GM12878 (cell line): ENCODE measurements at regions not wholly inside any gene's neighbourhood (a gene's known extent, or its start where the extent isn't known, plus 50 kb on each side); places are given as distances from the start of the nearest gene placed in this dataset.

Source experiments
- ATAC-seq: fragments of 200-7000 bp; cut with Tn5 transposase; 3 replicates; pipeline ENCODE4 v1.9.1; 2020; ENCODE audit warnings: mild to moderate bottlenecking, moderate library complexity
- BruUV-seq: library from RNA; stranded (reverse); fragments of 400-500 nt; replicated peaks from 2 replicates; lab custom pipeline; 2021; lab: Mats Ljungman, UMichigan
- CTCF ChIA-PET: fragments of 300-600 bp; sonication (Branson Sonifier 250); formaldehyde crosslinking; extraction: SDS; loops from one replicate; lab custom pipeline; 2021; ENCODE audit warnings: inconsistent platforms; lab: Yijun Ruan, JAX
- POLR2A ChIA-PET: fragments of 350-600 bp; formaldehyde crosslinking; extraction: SDS; loops from one replicate; lab custom pipeline; 2021; ENCODE audit warnings: inconsistent platforms; lab: Charles Lee
- RAD21 ChIA-PET: fragments of 300-600 bp; sonication (Branson Sonifier 250); formaldehyde crosslinking; loops from one replicate; lab custom pipeline; 2023; ENCODE audit warnings: antibody characterized with exemption; ENCODE audit not compliant: unreplicated experiment; lab: Charles Lee
- SMC1A ChIA-PET: fragments of 300-600 bp; sonication (Branson Sonifier 250); formaldehyde crosslinking; loops from one replicate; lab custom pipeline; 2023; ENCODE audit not compliant: unreplicated experiment, uncharacterized antibody; lab: Charles Lee
- DNase-seq: peaks from one replicate; pipeline ENCODE4 v3.0.0-alpha.2; 2011; ENCODE audit warnings: low read depth, low spot score
- FAIRE-seq: peaks from 3 replicates; lab custom pipeline; 2011; peaks lifted over from hg19 to GRCh38; lab: Jason Lieb, UNC
- H2AFZ ChIP-seq: 2 replicates; pipeline ENCODE4 v1.6.0; 2011; ENCODE audit warnings: low read depth, low read length, control low read depth; ENCODE audit not compliant: control insufficient read depth
- H3K27ac ChIP-seq: 2 replicates; pipeline ENCODE4 v1.5.1; 2011; ENCODE audit warnings: control low read depth; ENCODE audit not compliant: control insufficient read depth, insufficient read depth
- H3K27me3 ChIP-seq, 2 experiments: replicated peaks in 1 of 2; 2 replicates each; pipeline versions ENCODE4 v1.6.0 to v1.6.1; 2011; ENCODE audit warnings: low read length in 1 of 2; ENCODE audit not compliant: control insufficient read depth in 2 of 2, insufficient read depth in 2 of 2
- H3K36me3 ChIP-seq, 2 experiments: 2 replicates each; pipeline ENCODE4 v1.5.1; 2011; ENCODE audit warnings: low read length in 1 of 2; ENCODE audit not compliant: control insufficient read depth in 2 of 2, insufficient read depth in 2 of 2
- H3K4me1 ChIP-seq: 2 replicates; pipeline ENCODE4 v1.6.1; 2011; ENCODE audit warnings: mild to moderate bottlenecking, low read length, moderate library complexity, mixed read lengths; ENCODE audit not compliant: control insufficient read depth, insufficient read depth
- H3K4me2 ChIP-seq: 2 replicates; pipeline ENCODE4 v1.6.0; 2011; ENCODE audit warnings: control low read depth; ENCODE audit not compliant: control insufficient read depth, insufficient read depth
- H3K4me3 ChIP-seq: fragments of 200-600 bp; sonication (generic); 2 replicates; pipeline ENCODE4 v1.5.1; 2016
- H3K79me2 ChIP-seq: 2 replicates; pipeline ENCODE4 v1.6.0; 2011; ENCODE audit warnings: low read length; ENCODE audit not compliant: control insufficient read depth, insufficient read depth
- H3K9ac ChIP-seq: 2 replicates; pipeline ENCODE4 v1.8.0; 2011; ENCODE audit warnings: low read length, control low read depth, mixed read lengths; ENCODE audit not compliant: control insufficient read depth, insufficient read depth
- H3K9me3 ChIP-seq: replicated peaks from 3 replicates; pipeline ENCODE4 v1.5.1; 2011; ENCODE audit warnings: mild to moderate bottlenecking, low read length; ENCODE audit not compliant: control insufficient read depth, insufficient read depth
- H4K20me1 ChIP-seq: 2 replicates; pipeline ENCODE4 v1.6.0; 2011; ENCODE audit not compliant: control insufficient read depth, insufficient read depth
- ATF7 ChIP-seq: fragments of 450-650 bp; IDR thresholded peaks from 2 replicates; pipeline ENCODE4 v1.6.1; 2016; ENCODE audit warnings: low read depth, mild to moderate bottlenecking
- BHLHE40 ChIP-seq, 2 experiments: fragments of 450-650 bp in 1 of 2; IDR thresholded peaks; 2 replicates each; pipeline ENCODE4 v1.6.1; 2011 to 2017; ENCODE audit warnings: low read depth in 2 of 2, borderline replicate concordance in 1 of 2, improper control_type of control experiment in 1 of 2, low read length in 1 of 2, mild to moderate bottlenecking in 1 of 2
- CHD1 ChIP-seq: IDR thresholded peaks from 2 replicates; pipeline ENCODE4 v1.6.1; 2012; ENCODE audit warnings: low read depth, low read length, improper control_type of control experiment
- CREM ChIP-seq: IDR thresholded peaks from 2 replicates; pipeline ENCODE4 v1.6.1; 2014; ENCODE audit warnings: antibody characterized with exemption, low read depth
- CTCF ChIP-seq, 3 experiments: IDR thresholded peaks in 2 of 3; conservative IDR thresholded peaks in 1 of 3; 2 replicates each; pipeline ENCODE4 v1.5.1; 2011; ENCODE audit warnings: low read depth in 3 of 3, low read length in 3 of 3, mild to moderate bottlenecking in 3 of 3, control low read depth in 2 of 3, moderate library complexity in 2 of 3, inconsistent platforms in 1 of 3, mixed read lengths in 1 of 3; ENCODE audit not compliant: control insufficient read depth in 2 of 3, insufficient read depth in 1 of 3; ENCODE audit errors: extremely low read depth in 1 of 3
- DPF2 ChIP-seq: fragments of 450-650 bp; IDR thresholded peaks from 2 replicates; pipeline ENCODE4 v1.6.1; 2017; ENCODE audit warnings: mild to moderate bottlenecking
- EP300 ChIP-seq, 2 experiments: fragments of 150-350 bp in 1 of 2; IDR thresholded peaks; 2 replicates each; pipeline ENCODE4 v1.6.1; 2011 to 2012; ENCODE audit warnings: low read depth in 2 of 2, low read length in 2 of 2, borderline replicate concordance in 1 of 2, improper control_type of control experiment in 1 of 2, inconsistent platforms in 1 of 2; ENCODE audit not compliant: control insufficient read depth in 1 of 2
- ETV6 ChIP-seq, 2 experiments: fragments of 450-650 bp in 1 of 2; IDR thresholded peaks in 1 of 2; conservative IDR thresholded peaks in 1 of 2; 2 replicates each; pipeline ENCODE4 v1.6.1; 2014; ENCODE audit warnings: antibody characterized with exemption in 1 of 2, borderline replicate concordance in 1 of 2, low read depth in 1 of 2, mild to moderate bottlenecking in 1 of 2, moderate library complexity in 1 of 2
- FOXK2 ChIP-seq: fragments of 450-650 bp; IDR thresholded peaks from 2 replicates; pipeline ENCODE4 v1.6.1; 2017; ENCODE audit warnings: mild to moderate bottlenecking, moderate library complexity
- KLF5 ChIP-seq: fragments of 450-650 bp; IDR thresholded peaks from 2 replicates; pipeline ENCODE4 v1.6.1; 2014; ENCODE audit warnings: mild to moderate bottlenecking; ENCODE audit not compliant: partially characterized antibody
- MEF2A ChIP-seq: IDR thresholded peaks from 2 replicates; pipeline ENCODE4 v1.6.1; 2011; ENCODE audit warnings: low read depth, mild to moderate bottlenecking, low read length, moderate library complexity; ENCODE audit not compliant: insufficient read depth
- MTA3 ChIP-seq: IDR thresholded peaks from 2 replicates; pipeline ENCODE4 v1.6.1; 2012; ENCODE audit warnings: low read length, inconsistent platforms, borderline replicate concordance
- NFYB ChIP-seq: IDR thresholded peaks from 2 replicates; pipeline ENCODE4 v1.6.1; 2011; ENCODE audit warnings: low read depth, mild to moderate bottlenecking, low read length, improper control_type of control experiment, moderate library complexity; ENCODE audit not compliant: insufficient read depth
- RB1 ChIP-seq: fragments of 450-650 bp; formaldehyde crosslinking; IDR thresholded peaks from 2 replicates; pipeline ENCODE4 v1.6.1; 2017; ENCODE audit warnings: mild to moderate bottlenecking, borderline replicate concordance
- RFX5 ChIP-seq: IDR thresholded peaks from 2 replicates; pipeline ENCODE4 v1.6.1; 2011; ENCODE audit warnings: low read depth, low read length, improper control_type of control experiment
- SKIL ChIP-seq: fragments of 450-650 bp; IDR thresholded peaks from 2 replicates; pipeline ENCODE4 v1.6.1; 2017; ENCODE audit warnings: mild to moderate bottlenecking, low read depth, inconsistent platforms; ENCODE audit not compliant: poor library complexity, severe bottlenecking
- TBL1XR1 ChIP-seq: IDR thresholded peaks from 2 replicates; pipeline ENCODE4 v1.6.1; 2012; ENCODE audit warnings: low read depth, low read length, improper control_type of control experiment
- WGBS: methylation state at CpG from one replicate; pipeline ENCODE4 v1.1.6; 2016; ENCODE audit warnings: low lambda C conversion rate; ENCODE audit not compliant: insufficient replicate concordance, insufficient coverage; ENCODE audit errors: missing lambda C conversion rate; 5-methylcytosine and 5-hydroxymethylcytosine counted together
- in situ Hi-C: fragments of 300-500 bp; cut with MboI; formaldehyde crosslinking; loops from 9 replicates; pipeline ENCODE4 v1.14.3; 2018; ENCODE audit warnings: mixed read lengths
- intact Hi-C: fragments of 100-400 bp; cut with micrococcal nuclease; formaldehyde crosslinking; loops from one replicate; pipeline ENCODE4 v1.14.2; 2022; ENCODE audit not compliant: unreplicated experiment
- TF ChIP-seq, protein P1 (sequence below): IDR thresholded peaks from 2 replicates; pipeline ENCODE4 v1.6.1; 2012; ENCODE audit warnings: low read depth, low read length, improper control_type of control experiment
- TF ChIP-seq, protein P2 (sequence below): IDR thresholded peaks from 2 replicates; pipeline ENCODE4 v1.6.1; 2011; ENCODE audit warnings: low read depth, low read length, improper control_type of control experiment, borderline replicate concordance

GRCh38 chr6:27782748-27783147 is 129.4 kb downstream of the OR2B2 start:
- DNase-seq = no peak
- H3K27me3 ChIP-seq = no peaks in the 10 kb centered on the region
- in situ Hi-C loops (loop anchor here (10.0 kb wide), 1 partner anchor 468 kb away; the partner anchor contains the start of gene POM121L2), intact Hi-C loops (no loop called here)
- H2AFZ ChIP-seq = no peak overlapping the region; the same call in 1 of the 2 replicates
- no peak overlapping the region for H3K4me3 ChIP-seq
- H4K20me1 ChIP-seq = no peaks in the 10 kb centered on the region
- TF ChIP-seq ATF7 = no peak
- no peak for TF ChIP-seq CTCF (IDR thresholded peaks at IDR 0.05 in 2 of 3, conservative IDR thresholded peaks at IDR 0.05 in 1 of 3; ENCODE audit: control insufficient read depth in 2 of 3, extremely low read depth in 1 of 3, insufficient read depth in 1 of 3, low read depth in 3 of 3, low read length in 3 of 3)
- no peak for TF ChIP-seq KLF5
- no peak for TF ChIP-seq FOXK2
- no peak for TF ChIP-seq RB1
- TF ChIP-seq EP300 (IDR thresholded peaks at IDR 0.05; ENCODE audit: borderline replicate concordance in 1 of 2, control insufficient read depth in 1 of 2, low read depth in 2 of 2, low read length in 2 of 2) = no peak
- TF ChIP-seq CHD1 = no peak
- TF ChIP-seq DPF2 = no peak
- no peak for TF ChIP-seq RFX5
- no peak for TF ChIP-seq NFYB
- TF ChIP-seq CREM = no peak
- no peak for TF ChIP-seq ETV6 (conservative IDR thresholded peaks at IDR 0.05 in 1 of 2, IDR thresholded peaks at IDR 0.05 in 1 of 2; ENCODE audit: borderline replicate concordance in 1 of 2, low read depth in 1 of 2)
- TF ChIP-seq, protein P1, sequence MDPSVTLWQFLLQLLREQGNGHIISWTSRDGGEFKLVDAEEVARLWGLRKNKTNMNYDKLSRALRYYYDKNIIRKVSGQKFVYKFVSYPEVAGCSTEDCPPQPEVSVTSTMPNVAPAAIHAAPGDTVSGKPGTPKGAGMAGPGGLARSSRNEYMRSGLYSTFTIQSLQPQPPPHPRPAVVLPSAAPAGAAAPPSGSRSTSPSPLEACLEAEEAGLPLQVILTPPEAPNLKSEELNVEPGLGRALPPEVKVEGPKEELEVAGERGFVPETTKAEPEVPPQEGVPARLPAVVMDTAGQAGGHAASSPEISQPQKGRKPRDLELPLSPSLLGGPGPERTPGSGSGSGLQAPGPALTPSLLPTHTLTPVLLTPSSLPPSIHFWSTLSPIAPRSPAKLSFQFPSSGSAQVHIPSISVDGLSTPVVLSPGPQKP = no peak
- no peak for TF ChIP-seq BHLHE40 (IDR thresholded peaks at IDR 0.05; ENCODE audit: borderline replicate concordance in 1 of 2, low read depth in 2 of 2, low read length in 1 of 2)
- TF ChIP-seq SKIL = no peak
- no peak for TF ChIP-seq MTA3
- TF ChIP-seq MEF2A = no peak
- no peak for TF ChIP-seq TBL1XR1
- TF ChIP-seq, protein P2, sequence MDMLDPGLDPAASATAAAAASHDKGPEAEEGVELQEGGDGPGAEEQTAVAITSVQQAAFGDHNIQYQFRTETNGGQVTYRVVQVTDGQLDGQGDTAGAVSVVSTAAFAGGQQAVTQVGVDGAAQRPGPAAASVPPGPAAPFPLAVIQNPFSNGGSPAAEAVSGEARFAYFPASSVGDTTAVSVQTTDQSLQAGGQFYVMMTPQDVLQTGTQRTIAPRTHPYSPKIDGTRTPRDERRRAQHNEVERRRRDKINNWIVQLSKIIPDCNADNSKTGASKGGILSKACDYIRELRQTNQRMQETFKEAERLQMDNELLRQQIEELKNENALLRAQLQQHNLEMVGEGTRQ = no peak
- no peak for FAIRE-seq
- H3K4me1 ChIP-seq = peaks cover under 1% of the 10 kb centered on the region; the same call in 1 of the 2 replicates
- ChIA-PET RAD21 (no interaction called here), CTCF (interaction anchor here (0.6 to 2.8 kb wide), 4 partner anchors 11 to 626 kb away, joined by 3 to 22 read pairs (median 4); no protein-coding TSS in a partner anchor), SMC1A (interaction anchor here (1.6 kb wide), 1 partner anchor 14 kb away, joined by 4 read pairs; no protein-coding TSS in a partner anchor), POLR2A (no interaction called here)
- H3K4me2 ChIP-seq = no peak overlapping the region
- BruUV-seq = no TSS peak
- H3K9me3 ChIP-seq = no peaks in the 10 kb centered on the region
- H3K79me2 ChIP-seq = no peaks in the 10 kb centered on the region
- WGBS = 80% methylated on average over 2 of the region's 2 CpGs
- no peak for ATAC-seq
- H3K27ac ChIP-seq = no peak overlapping the region
- H3K9ac ChIP-seq = no peak overlapping the region
- H3K36me3 ChIP-seq = no peaks in the 10 kb centered on the region
